Glomerular endothelial cell (primary cell): ENCODE measurements at regions not wholly inside any gene's neighbourhood (a gene's known extent, or its start where the extent isn't known, plus 50 kb on each side); places are given as distances from the start of the nearest gene placed in this dataset.

Experiments used
- DNase-seq: peaks from one replicate; pipeline ENCODE4 v3.0.0-alpha.2; 2011; ENCODE audit warnings: low read depth, low spot score; ENCODE audit errors: extremely low read depth

GRCh38 chr1:56395776-56396175, 183.6 kb downstream of the PLPP3 start:
- DNase-seq: no peak

- no peak for DNase-seq
These were observed 185.1 kb downstream of the PLPP3 start for GRCh38 chr1:56394298-56394697.

DNA sequence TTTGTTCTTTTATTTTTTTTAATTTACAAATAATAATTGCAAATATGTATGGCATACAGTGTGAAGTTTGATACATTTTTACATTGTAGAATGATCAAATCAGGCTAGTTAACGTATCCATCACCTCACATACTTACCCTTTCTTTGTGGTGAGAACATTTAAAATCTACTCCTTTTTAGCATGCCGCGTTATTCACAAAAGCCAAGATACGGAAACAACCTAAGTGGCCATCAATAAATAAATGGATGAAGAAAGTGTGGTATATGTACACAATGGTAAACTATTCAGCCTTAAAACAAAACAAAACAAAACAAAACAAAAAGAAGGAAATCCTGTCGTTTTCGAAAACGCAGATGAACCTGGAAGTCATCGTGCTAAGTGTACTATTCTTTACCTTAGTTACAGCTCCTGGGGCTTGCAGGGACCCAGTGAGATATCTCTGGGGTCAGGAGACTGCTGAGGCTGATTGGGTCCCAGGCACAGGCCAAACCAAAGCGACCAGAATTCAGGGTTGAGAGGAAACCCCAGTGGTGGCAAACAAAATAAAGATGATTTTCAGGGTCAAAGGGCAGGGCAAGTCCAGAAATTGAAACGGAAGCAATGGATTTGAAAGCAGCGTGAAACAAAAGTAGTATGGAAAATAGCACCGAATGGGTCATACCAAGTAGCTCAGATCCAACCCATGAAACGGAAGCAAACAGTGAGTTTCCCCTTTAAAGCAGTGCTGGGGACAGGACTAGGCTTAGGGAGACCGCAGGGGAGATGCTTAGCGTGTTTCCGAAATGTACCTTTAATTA, 188.2 kb downstream of the PLPP3 start:
- DNase-seq: no peak

GRCh38 chr1:56390232-56390867, 189.0 kb downstream of the PLPP3 start:
- no peak for DNase-seq

GRCh38 chr1:56389813-56390212, 189.6 kb downstream of the PLPP3 start:
- no peak for DNase-seq

DNA sequence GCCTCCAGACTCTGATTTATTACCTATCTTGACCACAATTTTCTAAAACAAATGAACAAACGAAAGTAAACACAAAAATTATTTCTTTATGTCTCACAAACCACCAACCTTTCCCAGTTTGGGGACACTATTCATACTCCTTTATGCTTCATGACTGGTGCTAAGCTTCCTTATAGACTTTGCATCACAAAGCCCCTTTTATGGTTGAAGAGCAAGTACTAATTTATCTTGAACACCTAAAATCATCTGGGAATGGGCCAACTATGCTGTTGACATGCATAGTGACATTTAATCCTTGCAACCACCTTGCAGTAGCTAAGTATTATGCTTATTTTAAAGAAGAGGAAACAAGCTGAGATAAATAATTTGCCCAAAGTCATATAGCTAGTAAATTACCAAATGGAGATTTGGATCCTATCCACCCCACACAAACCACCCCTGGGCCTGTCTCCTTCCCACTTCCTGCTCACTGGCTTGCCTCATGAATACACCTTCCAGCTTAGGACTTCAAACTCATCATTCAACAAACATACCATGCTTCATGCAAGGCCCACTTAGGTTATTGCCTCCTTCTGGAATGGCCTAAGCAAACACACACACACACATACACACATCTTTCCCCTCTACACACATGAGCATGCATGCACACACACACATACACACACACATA, 192.2 kb downstream of the PLPP3 start:
- DNase-seq: no peak

- no peak for DNase-seq
These were observed 194.0 kb downstream of the PLPP3 start for GRCh38 chr1:56385314-56385713.

DNA sequence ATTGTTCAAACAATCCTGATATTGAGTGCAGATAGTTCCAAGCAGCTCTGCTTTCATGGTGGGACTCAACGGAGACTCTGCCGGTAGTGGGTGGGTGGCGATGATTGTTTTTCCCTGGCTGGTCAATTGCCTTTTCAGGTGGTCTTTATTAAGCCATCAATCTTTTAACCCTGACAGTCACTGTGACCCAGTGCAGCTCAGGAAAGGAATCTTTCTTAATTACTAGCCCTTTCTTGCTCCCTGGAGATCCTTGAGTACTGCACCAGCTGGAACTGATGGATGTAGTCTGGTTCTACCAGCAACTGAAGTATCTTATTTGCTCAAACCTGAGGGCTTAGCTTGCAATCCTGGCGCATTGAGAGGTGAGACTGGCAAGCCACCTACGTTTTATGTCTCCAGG, 196.4 kb downstream of the PLPP3 start:
- DNase-seq: no peak

DNA sequence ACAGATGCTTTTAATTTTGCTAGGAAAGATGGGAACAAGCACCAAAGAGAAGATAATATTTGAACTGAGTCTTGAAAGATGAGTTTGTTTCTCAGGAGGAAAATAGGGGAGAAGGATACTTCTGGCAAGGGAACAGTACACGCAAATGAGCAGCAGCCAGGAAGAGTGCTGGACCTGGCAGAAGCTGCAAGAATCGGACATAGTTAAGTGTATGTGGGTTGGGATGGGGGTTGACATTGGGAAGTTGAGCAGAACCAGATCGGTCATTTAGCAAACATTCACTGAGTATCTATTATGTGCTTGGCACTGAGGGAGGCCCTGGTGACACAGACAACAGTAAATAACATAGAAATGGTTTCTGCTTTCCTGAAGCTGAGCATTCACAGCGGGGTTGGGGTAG, 198.8 kb downstream of the PLPP3 start:
- no peak for DNase-seq

DNA sequence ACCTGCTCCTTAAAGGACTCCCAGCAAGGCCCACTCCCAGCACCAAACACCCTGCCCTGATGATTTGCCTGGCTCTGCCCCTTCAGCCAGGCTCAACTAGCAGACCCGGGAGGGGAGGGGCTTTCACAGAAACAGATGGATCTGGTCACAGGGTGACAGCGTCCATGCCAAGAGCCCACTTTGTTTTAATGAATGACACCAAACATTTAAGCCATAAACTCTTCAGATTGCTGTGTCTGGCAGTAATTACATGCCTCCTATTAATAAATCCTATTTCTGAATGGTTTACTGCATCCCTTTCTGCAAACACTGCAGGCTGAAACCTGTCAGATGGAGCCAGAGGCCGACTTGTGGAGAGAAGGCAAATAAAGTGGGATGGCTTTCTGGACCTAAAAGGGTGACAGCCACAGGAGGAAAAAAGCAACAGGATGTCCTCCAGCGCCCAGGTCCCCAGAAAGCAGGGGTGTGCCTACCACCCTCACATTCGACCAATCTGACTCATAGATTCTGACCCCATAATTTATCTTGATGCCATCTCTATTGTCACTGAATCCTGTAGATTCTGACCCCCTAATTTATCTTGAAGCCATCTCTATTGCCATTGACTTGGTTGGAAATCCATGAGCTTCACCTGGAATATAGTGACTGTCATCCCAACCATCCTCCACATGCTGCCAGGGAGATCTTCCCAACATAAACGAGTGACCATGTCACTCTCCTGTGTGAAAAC, 200.9 kb downstream of the PLPP3 start:
- DNase-seq: no peak

DNA sequence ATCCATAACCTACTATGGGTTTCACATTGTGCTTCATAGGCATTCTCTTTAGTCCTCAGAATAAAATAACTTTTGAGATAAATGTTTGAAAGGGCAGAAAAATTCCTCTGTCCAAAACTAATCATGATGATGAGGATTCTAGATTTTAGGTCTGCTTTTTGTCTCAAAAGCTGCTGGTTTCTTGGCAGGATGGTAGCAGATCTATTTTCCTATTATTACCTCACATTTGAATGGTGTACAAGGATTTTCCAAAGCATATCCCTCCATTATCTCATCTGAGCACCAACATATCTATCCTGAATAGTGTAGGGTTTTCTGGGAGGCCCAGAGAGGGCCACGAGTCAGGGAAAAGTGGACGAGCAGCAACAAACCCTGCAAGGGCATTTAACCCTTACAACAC, 201.9 kb downstream of the PLPP3 start:
- DNase-seq: no peak

- no peak for DNase-seq
These were observed 203.0 kb downstream of the PLPP3 start for GRCh38 chr1:56376188-56376984.

- DNase-seq: no peak
These were observed 204.0 kb downstream of the PLPP3 start for GRCh38 chr1:56375326-56375804.

- DNase-seq: no peak
These were observed 205.1 kb downstream of the PLPP3 start for GRCh38 chr1:56374026-56374974.

GRCh38 chr1:56370513-56370912, 208.8 kb downstream of the PLPP3 start:
- no peak for DNase-seq

DNA sequence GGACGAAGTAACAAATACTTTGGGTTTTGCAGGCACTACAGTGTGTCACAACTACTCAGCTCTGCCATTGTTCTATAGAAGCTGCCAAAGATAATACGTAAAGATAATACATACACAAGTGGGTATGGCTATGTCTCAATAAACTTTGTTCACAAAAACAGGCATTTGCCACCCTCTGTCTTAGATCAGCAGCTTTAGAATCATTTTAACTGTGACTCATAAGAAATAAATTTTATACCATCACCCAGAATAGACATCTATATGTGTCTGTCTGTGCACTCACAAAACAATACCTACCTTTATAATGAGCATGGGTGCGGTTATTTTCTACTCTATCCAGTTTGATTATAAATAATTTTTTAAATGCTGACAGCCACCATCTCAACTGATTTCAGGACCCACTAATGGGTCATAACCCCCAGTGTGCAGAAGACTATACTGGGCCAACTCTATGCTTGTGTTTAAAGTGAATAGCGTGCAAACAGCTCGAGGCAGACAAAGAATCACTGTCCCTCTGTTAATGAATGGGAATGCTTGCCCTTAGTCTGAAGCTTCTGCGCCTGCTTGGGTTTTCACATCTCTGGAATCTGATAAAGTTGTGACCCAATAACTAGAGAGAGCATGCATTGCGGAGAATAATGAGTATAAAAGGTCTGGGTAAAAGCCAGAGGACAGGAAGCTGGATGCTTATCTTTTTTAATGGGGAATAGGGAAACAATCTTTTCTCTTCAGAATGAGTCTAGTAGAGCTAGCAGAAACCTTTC, 216.2 kb downstream of the PLPP3 start:
- no peak for DNase-seq

DNA sequence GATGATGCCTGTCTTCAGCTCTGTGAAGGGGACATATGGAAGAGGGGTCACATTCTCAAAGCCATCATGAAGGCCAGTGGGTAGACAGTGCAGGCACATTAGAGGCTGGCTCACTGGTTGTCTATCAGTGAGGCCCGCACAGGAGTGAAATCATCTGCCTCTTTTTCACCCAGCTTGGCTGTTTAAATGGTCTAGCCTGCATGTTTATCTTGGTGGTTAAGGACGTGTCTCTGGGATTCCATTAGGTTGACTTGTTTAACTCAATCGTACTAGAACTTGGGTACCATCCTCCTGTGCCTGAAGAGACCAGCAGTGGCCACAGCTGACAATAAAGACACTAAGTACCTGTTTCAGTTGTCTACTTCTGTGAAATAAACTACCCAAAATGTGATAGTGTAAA, 219.3 kb downstream of the PLPP3 start:
- no peak for DNase-seq

GRCh38 chr1:56359056-56359455, 220.3 kb downstream of the PLPP3 start:
- DNase-seq: no peak
